ENCODE measurements at regions not wholly inside any gene's neighbourhood (a gene's known extent, or its start where the extent isn't known, plus 50 kb on each side); places are given as distances from the start of the nearest gene placed in this dataset.

DNA sequence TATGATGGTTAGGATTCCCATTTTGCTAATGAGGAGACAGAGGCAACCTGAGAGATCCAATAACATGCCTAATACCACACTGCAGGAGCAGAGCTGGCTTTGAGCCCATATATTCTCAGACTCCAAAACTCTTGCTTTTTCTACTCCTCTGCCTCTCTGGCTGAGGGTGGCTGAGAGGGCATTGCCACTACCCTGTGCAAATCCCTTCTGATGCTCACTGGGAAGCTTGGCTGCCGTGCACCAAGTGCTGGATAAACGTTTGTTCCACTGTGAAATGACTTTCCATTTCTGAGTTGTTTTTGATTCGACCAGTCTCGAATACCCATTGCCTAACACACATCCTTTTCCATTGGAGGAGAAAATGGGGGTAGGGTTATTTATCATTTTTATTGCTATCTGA lies 123.1 kb upstream of the SORCS3 start:
- no peak for DNase-seq (ENCODE audit: low read depth, low spot score)
- TF ChIP-seq, protein P1, sequence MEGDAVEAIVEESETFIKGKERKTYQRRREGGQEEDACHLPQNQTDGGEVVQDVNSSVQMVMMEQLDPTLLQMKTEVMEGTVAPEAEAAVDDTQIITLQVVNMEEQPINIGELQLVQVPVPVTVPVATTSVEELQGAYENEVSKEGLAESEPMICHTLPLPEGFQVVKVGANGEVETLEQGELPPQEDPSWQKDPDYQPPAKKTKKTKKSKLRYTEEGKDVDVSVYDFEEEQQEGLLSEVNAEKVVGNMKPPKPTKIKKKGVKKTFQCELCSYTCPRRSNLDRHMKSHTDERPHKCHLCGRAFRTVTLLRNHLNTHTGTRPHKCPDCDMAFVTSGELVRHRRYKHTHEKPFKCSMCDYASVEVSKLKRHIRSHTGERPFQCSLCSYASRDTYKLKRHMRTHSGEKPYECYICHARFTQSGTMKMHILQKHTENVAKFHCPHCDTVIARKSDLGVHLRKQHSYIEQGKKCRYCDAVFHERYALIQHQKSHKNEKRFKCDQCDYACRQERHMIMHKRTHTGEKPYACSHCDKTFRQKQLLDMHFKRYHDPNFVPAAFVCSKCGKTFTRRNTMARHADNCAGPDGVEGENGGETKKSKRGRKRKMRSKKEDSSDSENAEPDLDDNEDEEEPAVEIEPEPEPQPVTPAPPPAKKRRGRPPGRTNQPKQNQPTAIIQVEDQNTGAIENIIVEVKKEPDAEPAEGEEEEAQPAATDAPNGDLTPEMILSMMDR (IDR thresholded peaks at IDR 0.05; ENCODE audit: insufficient read depth, low read length, missing control alignments) = no peak
- ChIA-PET POLR2A (no interaction called here), CTCF (interaction anchor here (1.3 kb wide), 1 partner anchor 63 kb away, joined by 3 read pairs; no protein-coding TSS in a partner anchor)
- H3K4me3 ChIP-seq (ENCODE audit: low read depth, low read length) = no peak overlapping the region

DNA sequence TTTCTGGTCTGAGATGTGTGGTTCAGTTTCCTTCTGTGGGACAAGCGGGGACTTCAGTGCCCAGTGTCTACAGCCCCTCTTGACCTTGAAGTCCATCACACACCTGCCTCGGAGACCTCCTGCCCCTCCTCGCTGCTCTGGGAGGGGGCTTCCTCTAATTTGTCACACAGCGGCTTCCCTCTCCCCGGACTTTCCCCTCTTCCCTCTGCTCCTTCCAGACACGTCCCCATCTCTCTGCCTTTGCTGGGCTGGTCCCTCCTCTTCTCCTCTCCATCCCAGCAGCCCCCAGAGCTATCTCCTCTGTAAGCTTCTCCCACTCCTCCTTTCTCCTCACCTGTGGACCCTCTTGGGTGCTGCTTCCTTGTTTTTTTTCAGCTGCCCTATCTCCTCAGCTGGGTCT lies 122.2 kb upstream of the SORCS3 start:
- CTCF ChIA-PET = no interaction called here

DNA sequence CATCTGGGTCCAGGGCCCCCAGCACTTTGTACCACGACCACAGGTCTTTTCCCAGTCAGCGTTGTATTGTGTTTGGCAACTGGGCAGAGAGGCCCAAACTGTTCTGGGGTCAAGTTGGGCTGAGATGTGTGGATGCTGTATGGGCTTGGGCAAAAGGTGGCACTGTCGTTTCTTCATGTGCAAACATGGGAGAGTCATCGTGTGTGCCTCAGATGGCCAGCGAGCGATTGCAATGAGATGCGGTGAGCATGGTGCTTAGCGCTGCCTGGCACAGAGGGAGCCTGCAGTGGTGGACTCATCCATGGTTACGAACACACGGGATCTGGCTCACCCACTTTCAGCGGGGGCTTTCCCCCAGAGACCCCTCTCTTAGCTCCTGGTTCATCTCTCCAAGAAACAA lies 120.4 kb upstream of the SORCS3 start:
- POLR2A ChIA-PET = no interaction called here
- CTCF ChIA-PET = no interaction called here
- no peak overlapping the region for H3K4me3 ChIP-seq (ENCODE audit: low read depth, low read length)
- TF ChIP-seq, protein P1 (IDR thresholded peaks at IDR 0.05; ENCODE audit: insufficient read depth, low read length, missing control alignments) = no peak
- DNase-seq (ENCODE audit: low read depth, low spot score) = no peak

More for the DNA sequence above, 122.2 kb upstream of the SORCS3 start:
- POLR2A ChIA-PET = no interaction called here
- no peak overlapping the region for H3K4me3 ChIP-seq (ENCODE audit: low read depth, low read length)
- TF ChIP-seq, protein P1 (IDR thresholded peaks at IDR 0.05; ENCODE audit: insufficient read depth, low read length, missing control alignments) = no peak
- DNase-seq (ENCODE audit: low read depth, low spot score) = no peak

DNA sequence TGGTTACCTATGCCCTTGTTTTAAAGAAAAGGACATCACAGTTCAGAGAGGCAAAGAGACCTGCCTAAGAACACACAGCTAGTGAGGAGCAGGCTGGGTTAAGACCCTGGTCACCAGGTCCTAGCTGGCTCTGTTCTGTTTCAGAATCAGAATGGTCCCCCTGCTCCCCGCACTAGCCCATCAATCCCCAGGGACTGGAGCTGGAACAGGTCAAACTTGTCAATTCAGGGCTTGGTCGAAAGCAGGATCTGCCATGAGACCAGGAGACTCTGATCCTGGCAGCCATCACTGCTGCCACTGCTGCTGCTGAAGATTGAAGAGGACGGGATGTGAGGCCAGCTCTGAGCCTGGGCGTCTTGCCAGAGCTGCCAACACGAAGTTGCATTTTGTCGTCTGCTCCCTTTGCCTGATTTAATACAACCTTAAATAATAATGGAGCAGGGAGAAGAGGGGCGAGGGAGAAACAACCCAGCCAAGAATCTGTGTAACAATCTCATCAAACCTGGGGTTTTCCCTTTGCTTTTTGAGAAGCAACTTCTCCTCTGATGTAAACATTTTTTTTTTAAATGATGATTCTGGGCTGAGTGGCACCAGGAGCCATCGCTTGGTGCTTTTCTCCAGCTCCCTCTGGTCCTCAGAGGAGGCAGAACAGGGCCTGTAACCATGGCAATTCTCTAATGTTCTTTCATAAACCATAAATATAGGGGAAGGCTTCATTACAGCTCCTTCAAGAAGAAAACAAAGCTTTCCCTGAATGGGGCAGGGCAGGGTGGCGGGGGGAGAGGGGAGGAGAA lies 119.0 kb upstream of the SORCS3 start:
- ChIA-PET POLR2A (no interaction called here), CTCF (no interaction called here)
- TF ChIP-seq, protein P1 (IDR thresholded peaks at IDR 0.05; ENCODE audit: insufficient read depth, low read length, missing control alignments) = no peak
- no peak for DNase-seq (ENCODE audit: low read depth, low spot score)
- H3K4me3 ChIP-seq (ENCODE audit: low read depth, low read length) = no peak overlapping the region

DNA sequence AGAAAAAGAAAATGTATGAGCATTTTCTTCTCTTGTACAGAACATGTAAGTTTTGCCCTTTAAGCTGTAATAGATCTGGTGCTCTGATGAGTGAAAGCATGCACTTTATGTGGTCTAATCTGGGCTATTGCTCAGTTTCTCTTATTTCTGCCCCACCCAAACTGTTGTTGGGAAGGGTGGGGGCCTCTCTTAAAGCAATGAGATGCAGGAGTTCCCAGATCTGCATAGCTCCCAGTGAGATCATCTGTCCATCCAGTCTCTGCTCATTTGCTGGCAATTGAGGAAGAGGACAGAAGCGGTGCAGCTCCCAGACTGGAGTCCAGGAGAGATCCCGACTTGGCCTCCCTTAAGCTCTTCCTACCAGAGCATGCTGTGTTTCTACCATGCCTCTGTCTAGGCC lies 114.9 kb upstream of the SORCS3 start:
- TF ChIP-seq, protein P1 (IDR thresholded peaks at IDR 0.05; ENCODE audit: insufficient read depth, low read length, missing control alignments) = no peak
- no peak overlapping the region for H3K4me3 ChIP-seq (ENCODE audit: low read depth, low read length)
- CTCF ChIA-PET = no interaction called here
- no peak for DNase-seq (ENCODE audit: low read depth, low spot score)
- POLR2A ChIA-PET = no interaction called here

DNA sequence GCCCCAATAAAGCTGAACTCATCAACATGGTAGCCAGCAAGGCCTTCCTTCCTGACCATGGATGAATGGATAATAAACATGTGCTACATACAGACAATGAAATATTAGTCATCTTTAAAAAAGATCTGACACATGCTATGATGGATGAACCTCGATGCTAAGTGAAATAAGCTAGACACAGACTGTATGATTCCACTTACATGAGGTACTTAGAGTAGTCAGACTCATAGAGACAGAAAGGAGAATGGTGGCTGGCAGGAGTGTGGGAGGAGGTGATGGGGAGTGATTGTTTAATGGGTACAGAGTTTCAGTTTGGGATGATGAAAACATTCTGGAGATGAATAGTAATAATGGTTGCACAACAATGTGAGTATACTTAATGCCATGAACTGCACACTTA lies 114.1 kb upstream of the SORCS3 start:
- ChIA-PET POLR2A (no interaction called here), CTCF (no interaction called here)
- TF ChIP-seq, protein P1 (IDR thresholded peaks at IDR 0.05; ENCODE audit: insufficient read depth, low read length, missing control alignments) = no peak
- no peak overlapping the region for H3K4me3 ChIP-seq (ENCODE audit: low read depth, low read length)
- no peak for DNase-seq (ENCODE audit: low read depth, low spot score)
